ENCODE measurements at regions not wholly inside any gene's neighbourhood (a gene's known extent, or its start where the extent isn't known, plus 50 kb on each side); places are given as distances from the start of the nearest gene placed in this dataset.

GRCh38 chr7:46386428-46387399, 465.6 kb upstream of the IGFBP3 start:
- Mint-ChIP-seq H3K4me1 (peaks cover 3% of the 10 kb centered on the region), H3K36me3 (no peaks in the 10 kb centered on the region), H3K27me3 (no peaks in the 10 kb centered on the region), H3K4me3 (no peak overlapping the region), H3K9me3 (peaks cover 1% of the 10 kb centered on the region), H3K27ac (no peak overlapping the region)
- DNase-seq: no peak

- Mint-ChIP-seq H3K27me3 (no peaks in the 10 kb centered on the region), H3K27ac (no peak overlapping the region), H3K36me3 (no peaks in the 10 kb centered on the region), H3K9me3 (peaks cover 1% of the 10 kb centered on the region), H3K4me1 (peaks cover 3% of the 10 kb centered on the region), H3K4me3 (no peak overlapping the region)
- no peak for DNase-seq
Observed at GRCh38 chr7:46385662-46386309, 464.7 kb upstream of the IGFBP3 start.

GRCh38 chr7:46383605-46384004, 462.5 kb upstream of the IGFBP3 start:
- H3K9me3 Mint-ChIP-seq: peaks cover 1% of the 10 kb centered on the region
- no peak for DNase-seq
- H3K36me3 Mint-ChIP-seq: no peaks in the 10 kb centered on the region
- no peak overlapping the region for H3K4me3 Mint-ChIP-seq
- peaks cover 3% of the 10 kb centered on the region for H3K4me1 Mint-ChIP-seq
- H3K27ac Mint-ChIP-seq: no peak overlapping the region
- H3K27me3 Mint-ChIP-seq: no peaks in the 10 kb centered on the region

GRCh38 chr7:46369933-46370654, 449.0 kb upstream of the IGFBP3 start:
- Mint-ChIP-seq H3K9me3 (no peaks in the 10 kb centered on the region), H3K4me1 (no peaks in the 10 kb centered on the region), H3K27me3 (no peaks in the 10 kb centered on the region), H3K27ac (no peak overlapping the region), H3K36me3 (no peaks in the 10 kb centered on the region), H3K4me3 (no peak overlapping the region)
- DNase-seq: no peak

- H3K4me3 Mint-ChIP-seq: no peak overlapping the region
- no peaks in the 10 kb centered on the region for H3K36me3 Mint-ChIP-seq
- H3K9me3 Mint-ChIP-seq: no peaks in the 10 kb centered on the region
- no peaks in the 10 kb centered on the region for H3K4me1 Mint-ChIP-seq
- H3K27ac Mint-ChIP-seq: no peak overlapping the region
- DNase-seq: no peak
- H3K27me3 Mint-ChIP-seq: no peaks in the 10 kb centered on the region
Observed at GRCh38 chr7:46368871-46369270, 447.8 kb upstream of the IGFBP3 start.

- Mint-ChIP-seq H3K36me3 (no peaks in the 10 kb centered on the region), H3K9me3 (no peaks in the 10 kb centered on the region), H3K27me3 (no peaks in the 10 kb centered on the region), H3K4me1 (no peaks in the 10 kb centered on the region), H3K27ac (no peak overlapping the region), H3K4me3 (no peak overlapping the region)
- DNase-seq: no peak
Observed at GRCh38 chr7:46366526-46366925, 445.5 kb upstream of the IGFBP3 start.

- Mint-ChIP-seq H3K36me3 (no peaks in the 10 kb centered on the region), H3K4me3 (no peak overlapping the region), H3K27me3 (no peaks in the 10 kb centered on the region), H3K4me1 (no peaks in the 10 kb centered on the region), H3K9me3 (no peaks in the 10 kb centered on the region), H3K27ac (no peak overlapping the region)
- DNase-seq: no peak
Observed at GRCh38 chr7:46363688-46364087, 442.6 kb upstream of the IGFBP3 start.

GRCh38 chr7:46360811-46361210, 439.7 kb upstream of the IGFBP3 start:
- DNase-seq: no peak
- Mint-ChIP-seq H3K4me1 (no peaks in the 10 kb centered on the region), H3K9me3 (no peaks in the 10 kb centered on the region), H3K36me3 (no peaks in the 10 kb centered on the region), H3K27me3 (no peaks in the 10 kb centered on the region), H3K27ac (no peak overlapping the region), H3K4me3 (no peak overlapping the region)

- no peak overlapping the region for H3K27ac Mint-ChIP-seq
- no peaks in the 10 kb centered on the region for H3K36me3 Mint-ChIP-seq
- no peak for DNase-seq
- H3K9me3 Mint-ChIP-seq: no peaks in the 10 kb centered on the region
- no peaks in the 10 kb centered on the region for H3K4me1 Mint-ChIP-seq
- H3K4me3 Mint-ChIP-seq: no peak overlapping the region
- no peaks in the 10 kb centered on the region for H3K27me3 Mint-ChIP-seq
Observed at GRCh38 chr7:46360296-46360695, 439.2 kb upstream of the IGFBP3 start.

GRCh38 chr7:46357851-46358250, 436.8 kb upstream of the IGFBP3 start:
- Mint-ChIP-seq H3K9me3 (no peaks in the 10 kb centered on the region), H3K27me3 (peaks cover 4% of the 10 kb centered on the region), H3K36me3 (no peaks in the 10 kb centered on the region), H3K4me1 (no peaks in the 10 kb centered on the region), H3K4me3 (no peak overlapping the region), H3K27ac (no peak overlapping the region)
- DNase-seq: no peak

- H3K36me3 Mint-ChIP-seq: no peaks in the 10 kb centered on the region
- DNase-seq: no peak
- H3K9me3 Mint-ChIP-seq: no peaks in the 10 kb centered on the region
- peaks cover 4% of the 10 kb centered on the region for H3K27me3 Mint-ChIP-seq
- no peak overlapping the region for H3K27ac Mint-ChIP-seq
- no peaks in the 10 kb centered on the region for H3K4me1 Mint-ChIP-seq
- no peak overlapping the region for H3K4me3 Mint-ChIP-seq
Observed at GRCh38 chr7:46357290-46357689, 436.2 kb upstream of the IGFBP3 start.

- DNase-seq: no peak
- H3K36me3 Mint-ChIP-seq: no peaks in the 10 kb centered on the region
- no peaks in the 10 kb centered on the region for H3K9me3 Mint-ChIP-seq
- no peak overlapping the region for H3K27ac Mint-ChIP-seq
- H3K4me1 Mint-ChIP-seq: no peaks in the 10 kb centered on the region
- no peak overlapping the region for H3K4me3 Mint-ChIP-seq
- peaks cover 4% of the 10 kb centered on the region for H3K27me3 Mint-ChIP-seq
Observed at GRCh38 chr7:46356371-46356770, 435.3 kb upstream of the IGFBP3 start.

- Mint-ChIP-seq H3K36me3 (no peaks in the 10 kb centered on the region), H3K4me3 (no peak overlapping the region), H3K4me1 (no peaks in the 10 kb centered on the region), H3K27me3 (peaks cover 4% of the 10 kb centered on the region), H3K27ac (no peak overlapping the region), H3K9me3 (no peaks in the 10 kb centered on the region)
- no peak for DNase-seq
Observed at GRCh38 chr7:46355331-46355730, 434.3 kb upstream of the IGFBP3 start.

- peaks cover 4% of the 10 kb centered on the region for H3K27me3 Mint-ChIP-seq
- no peaks in the 10 kb centered on the region for H3K36me3 Mint-ChIP-seq
- no peak overlapping the region for H3K4me3 Mint-ChIP-seq
- no peaks in the 10 kb centered on the region for H3K4me1 Mint-ChIP-seq
- no peaks in the 10 kb centered on the region for H3K9me3 Mint-ChIP-seq
- no peak overlapping the region for H3K27ac Mint-ChIP-seq
- peak; percentile 7 for DNase-seq
Observed at GRCh38 chr7:46352004-46352954, 431.2 kb upstream of the IGFBP3 start.
